H1 (cell line): ENCODE measurements at regions not wholly inside any gene's neighbourhood (a gene's known extent, or its start where the extent isn't known, plus 50 kb on each side); places are given as distances from the start of the nearest gene placed in this dataset.

ENCODE experiments used
- CTCF ChIA-PET: fragments of 300-600 bp; sonication (Branson Sonifier 250); formaldehyde crosslinking; loops from one replicate; lab custom pipeline; 2021; ENCODE audit not compliant: partially characterized antibody; lab: Charles Lee
- POLR2A ChIA-PET: fragments of 300-600 bp; sonication (Branson Sonifier 250); formaldehyde crosslinking; loops from one replicate; lab custom pipeline; 2021; ENCODE audit warnings: inconsistent platforms; ENCODE audit not compliant: partially characterized antibody; lab: Charles Lee
- DNase-seq, 2 experiments: peaks; one replicate each; pipeline versions ENCODE4 v3.0.0 to v3.0.0-alpha.2; 2010 to 2022; ENCODE audit warnings: low spot score in 2 of 2, low read depth in 1 of 2, mixed read lengths in 1 of 2
- FAIRE-seq: peaks from 2 replicates; lab custom pipeline; 2011; peaks lifted over from hg19 to GRCh38; lab: Jason Lieb, UNC
- H2AFZ ChIP-seq: 2 replicates; pipeline ENCODE4 v1.8.1; 2012; ENCODE audit warnings: low read length, inconsistent platforms
- H2AK5ac ChIP-seq: 2 replicates; pipeline ENCODE4 v1.6.1; 2013; ENCODE audit warnings: low read depth, low read length
- H2BK120ac ChIP-seq: replicated peaks from 2 replicates; pipeline ENCODE3; 2013; ENCODE audit warnings: low read depth, low read length, inconsistent platforms
- H2BK12ac ChIP-seq: 2 replicates; pipeline ENCODE4 v1.6.1; 2013; ENCODE audit warnings: low read depth, low read length
- H2BK15ac ChIP-seq: 2 replicates; pipeline ENCODE4 v1.6.1; 2013; ENCODE audit warnings: low read length
- H2BK20ac ChIP-seq: 2 replicates; pipeline ENCODE4 v1.6.1; 2013; ENCODE audit warnings: low read length
- H2BK5ac ChIP-seq: 2 replicates; pipeline ENCODE4 v1.6.1; 2013; ENCODE audit warnings: low read depth, low read length
- H3K14ac ChIP-seq: 2 replicates; pipeline ENCODE4 v1.6.1; 2013; ENCODE audit warnings: inconsistent platforms; ENCODE audit not compliant: insufficient read length
- H3K18ac ChIP-seq: 2 replicates; pipeline ENCODE4 v1.6.1; 2013; ENCODE audit warnings: low read length; ENCODE audit errors: extremely low read depth
- H3K23ac ChIP-seq: 2 replicates; pipeline ENCODE4 v1.6.1; 2013; ENCODE audit warnings: inconsistent platforms; ENCODE audit not compliant: insufficient read length
- H3K23me2 ChIP-seq: 2 replicates; pipeline ENCODE4 v1.6.1; 2013; ENCODE audit warnings: low read depth, low read length
- H3K27ac ChIP-seq: 2 replicates; pipeline ENCODE4 v1.6.1; 2011; ENCODE audit warnings: low read depth, low read length, inconsistent platforms
- H3K27me3 ChIP-seq, 4 experiments: replicated peaks in 1 of 4; 1 replicate in 1 of 4; 2 replicates in 3 of 4; pipeline versions ENCODE4 v1.6.1 to v1.8.1; 2011 to 2013; ENCODE audit warnings: low read length in 3 of 4, mild to moderate bottlenecking in 3 of 4, inconsistent platforms in 2 of 4, mixed read lengths in 2 of 4, moderate library complexity in 1 of 4; ENCODE audit not compliant: control insufficient read depth in 3 of 4, insufficient read depth in 3 of 4; ENCODE audit errors: extremely low read depth in 1 of 4
- H3K36me3 ChIP-seq, 4 experiments: 2 replicates each; pipeline versions ENCODE4 v1.6.1 to v1.8.1; 2011 to 2013; ENCODE audit warnings: mild to moderate bottlenecking in 4 of 4, low read length in 3 of 4, moderate library complexity in 2 of 4, control low read depth in 1 of 4, inconsistent platforms in 1 of 4; ENCODE audit not compliant: insufficient read depth in 4 of 4, control insufficient read depth in 2 of 4
- H3K4ac ChIP-seq: replicated peaks from 2 replicates; pipeline ENCODE3; 2013; ENCODE audit warnings: low read length, low read depth, mixed read lengths, inconsistent platforms; ENCODE audit not compliant: insufficient read length
- H3K4me1 ChIP-seq, 4 experiments: replicated peaks in 1 of 4; 1 replicate in 1 of 4; 2 replicates in 3 of 4; pipeline versions ENCODE4 v1.6.1 to v1.8.1; 2011 to 2013; ENCODE audit warnings: low read length in 3 of 4, inconsistent platforms in 2 of 4, mixed read lengths in 1 of 4; ENCODE audit not compliant: insufficient read depth in 4 of 4, control insufficient read depth in 3 of 4
- H3K4me2 ChIP-seq, 2 experiments: 2 replicates each; pipeline versions ENCODE4 v1.6.1 to v1.8.1; 2011 to 2013; ENCODE audit warnings: low read depth in 2 of 2, low read length in 2 of 2, control low read depth in 1 of 2, inconsistent platforms in 1 of 2, mild to moderate bottlenecking in 1 of 2; ENCODE audit not compliant: insufficient read depth in 1 of 2
- H3K4me3 ChIP-seq, 4 experiments: fragments of 200-600, 300-600 bp in 1 of 4; sonication (generic), shearing (Covaris generic), sonication (Bioruptor Twin) in 1 of 4; 2 replicates each; pipeline versions ENCODE4 v1.5.1 to v1.8.1; 2011 to 2016; ENCODE audit warnings: low read length in 4 of 4, low read depth in 3 of 4, control low read depth in 2 of 4, inconsistent platforms in 2 of 4, mild to moderate bottlenecking in 2 of 4, mixed read lengths in 1 of 4, moderate library complexity in 1 of 4; ENCODE audit not compliant: insufficient read depth in 2 of 4; ENCODE audit errors: extremely low read depth in 1 of 4
- H3K56ac ChIP-seq: replicated peaks from 2 replicates; pipeline ENCODE3; 2013; ENCODE audit warnings: low read depth, mild to moderate bottlenecking, mixed read lengths, low read length, inconsistent platforms; ENCODE audit not compliant: insufficient read length
- H3K79me1 ChIP-seq: 2 replicates; pipeline ENCODE4 v1.6.1; 2013; ENCODE audit warnings: low read depth, low read length, control low read depth
- H3K79me2 ChIP-seq, 2 experiments: 2 replicates each; pipeline versions ENCODE4 v1.6.1 to v1.8.1; 2012 to 2013; ENCODE audit warnings: low read length in 2 of 2, mild to moderate bottlenecking in 2 of 2, inconsistent platforms in 1 of 2; ENCODE audit not compliant: insufficient read depth in 2 of 2, control insufficient read depth in 1 of 2
- H3K9ac ChIP-seq, 4 experiments: replicated peaks in 1 of 4; 1 replicate in 1 of 4; 2 replicates in 3 of 4; pipeline versions ENCODE4 v1.6.1 to v1.8.1; 2011 to 2013; ENCODE audit warnings: low read depth in 3 of 4, low read length in 3 of 4, control low read depth in 2 of 4, mild to moderate bottlenecking in 2 of 4, moderate library complexity in 2 of 4, inconsistent platforms in 1 of 4; ENCODE audit errors: extremely low read depth in 1 of 4
- H3K9me3 ChIP-seq, 2 experiments: 2 replicates each; pipeline versions ENCODE4 v1.6.1 to v1.8.1; 2012 to 2013; ENCODE audit warnings: mild to moderate bottlenecking in 2 of 2, moderate library complexity in 2 of 2, control low read depth in 1 of 2, inconsistent platforms in 1 of 2, low read depth in 1 of 2, low read length in 1 of 2, mixed read lengths in 1 of 2; ENCODE audit not compliant: insufficient read depth in 2 of 2
- H4K20me1 ChIP-seq, 2 experiments: replicated peaks in 1 of 2; 2 replicates each; pipeline versions ENCODE3 to v1.8.1; 2011 to 2013; ENCODE audit warnings: inconsistent platforms in 2 of 2, low read length in 2 of 2, mild to moderate bottlenecking in 1 of 2; ENCODE audit not compliant: insufficient read depth in 2 of 2, control insufficient read depth in 1 of 2
- H4K5ac ChIP-seq: 2 replicates; pipeline ENCODE4 v1.6.1; 2013; ENCODE audit warnings: low read length, low read depth, mixed read lengths, inconsistent platforms; ENCODE audit not compliant: insufficient read length
- H4K8ac ChIP-seq: 2 replicates; pipeline ENCODE4 v1.8.0; 2013; ENCODE audit warnings: mild to moderate bottlenecking, moderate library complexity, low read length, inconsistent platforms; ENCODE audit not compliant: insufficient read depth; ENCODE audit errors: extremely low read depth
- H4K91ac ChIP-seq: replicated peaks from 2 replicates; pipeline ENCODE3; 2013; ENCODE audit warnings: low read length, mixed read lengths, inconsistent platforms; ENCODE audit not compliant: insufficient read length
- ASH2L ChIP-seq: fragments of 200-600, 300-600 bp; sonication (generic); IDR thresholded peaks from one replicate; pipeline ENCODE4 v1.7.1; 2017; ENCODE audit warnings: low read length
- CHD1 ChIP-seq: IDR thresholded peaks from 2 replicates; pipeline ENCODE4 v1.6.1; 2012; ENCODE audit warnings: low read depth, low read length, improper control_type of control experiment
- POLR2AphosphoS5 ChIP-seq: IDR thresholded peaks from 2 replicates; pipeline ENCODE4 v1.6.1; 2011; ENCODE audit warnings: low read depth, low read length
- YY1 ChIP-seq: IDR thresholded peaks from 2 replicates; pipeline ENCODE4 v1.6.1; 2011; ENCODE audit warnings: low read depth, mild to moderate bottlenecking, low read length
- WGBS, 2 experiments: shearing (Covaris generic) in 1 of 2; methylation state at CpG; one replicate each; pipeline versions ENCODE4 v1.1.6 to v1.1.7; 2013 to 2015; ENCODE audit warnings: low lambda C conversion rate in 2 of 2, mixed read lengths in 2 of 2, inconsistent platforms in 1 of 2, low coverage in 1 of 2, missing lambda C conversion rate in 1 of 2; ENCODE audit not compliant: insufficient replicate concordance in 2 of 2, insufficient coverage in 1 of 2, insufficient read length in 1 of 2; ENCODE audit errors: extremely low coverage in 1 of 2, missing lambda C conversion rate in 1 of 2; 5-methylcytosine and 5-hydroxymethylcytosine counted together

DNA sequence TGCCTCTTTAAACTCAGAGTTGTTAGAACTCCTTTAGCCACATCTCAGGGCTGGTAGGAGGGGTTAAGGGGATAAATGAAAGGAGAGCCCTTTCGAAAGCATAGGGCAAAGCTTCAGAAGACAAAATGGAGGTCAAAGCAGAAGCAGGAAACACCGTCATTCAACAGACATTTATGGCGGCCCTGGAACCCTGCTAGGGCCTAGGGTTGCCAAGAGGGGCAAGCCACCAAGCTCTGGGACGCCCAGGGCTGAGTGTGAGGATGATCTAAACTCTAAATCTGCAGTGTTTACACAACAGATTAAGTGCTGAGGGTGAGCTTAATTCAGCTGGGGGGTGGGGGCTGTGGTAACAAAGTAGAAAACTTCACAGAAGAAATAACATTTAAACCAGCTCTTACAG, 79.0 kb upstream of the NFE2L3 start:
- Histone ChIP-seq H3K23me2 (no peaks in the 10 kb centered on the region), H3K14ac (no peak overlapping the region), H4K8ac (peak overlapping the region; percentile 84; the same call in 1 of the 2 replicates), H4K20me1 (no peaks in the 10 kb centered on the region), H3K36me3 (no peaks in the 10 kb centered on the region), H2BK12ac (no peak overlapping the region), H3K4me1 (peaks cover 0 to 6% (median 5%) of the 10 kb centered on the region in 4 experiments; a peak in 4 of 7 replicates), H2BK20ac (no peak overlapping the region), H2BK120ac (no peak overlapping the region), H3K9ac (no peak overlapping the region), H3K4ac (no peak overlapping the region), H3K27me3 (no peaks in the 10 kb centered on the region; a peak in 1 of 7 replicates), H3K4me2 (peak overlapping the region in 1 of 2 experiments; percentile 34; a peak in 1 of 4 replicates), H3K56ac (no peak overlapping the region), H2BK15ac (no peak overlapping the region), H3K27ac (no peak overlapping the region), H4K5ac (peak overlapping the region; percentile 30), H2BK5ac (no peak overlapping the region), H3K18ac (no peak overlapping the region), H3K9me3 (no peaks in the 10 kb centered on the region), H3K79me2 (no peaks in the 10 kb centered on the region), H3K23ac (no peak overlapping the region), H3K4me3 (no peak overlapping the region), H2AFZ (peak overlapping the region; percentile 99), H2AK5ac (no peak overlapping the region), H3K79me1 (no peaks in the 10 kb centered on the region), H4K91ac (no peak overlapping the region)
- no peak for TF ChIP-seq POLR2AphosphoS5
- TF ChIP-seq ASH2L: peak; percentile 57
- peak; percentile 73; the same call in 1 of the 2 replicates for TF ChIP-seq YY1
- no peak for TF ChIP-seq CHD1
- 83% methylated on average over 4 of the region's 4 CpGs; no CpG with 5 or more reads in 1 of the 2 experiments for WGBS, 2 experiments
- ChIA-PET POLR2A (no interaction called here), CTCF (interaction anchor here (1.0 to 2.4 kb wide), 5 partner anchors 10 to 296 kb away, joined by 3 to 6 read pairs (median 4); no protein-coding TSS in a partner anchor)
- FAIRE-seq: no peak
- DNase-seq: no peak
